Endothelial cell of umbilical vein (primary cell): ENCODE measurements at regions not wholly inside any gene's neighbourhood (a gene's known extent, or its start where the extent isn't known, plus 50 kb on each side); places are given as distances from the start of the nearest gene placed in this dataset.

Experiments used
- CTCF ChIP-seq, 2 donors: IDR thresholded peaks; 1 replicate in 1 of 2; 2 replicates in 1 of 2; pipeline ENCODE4 v1.5.1; 2011; ENCODE audit warnings: low read length in 2 of 2, mild to moderate bottlenecking in 2 of 2, moderate library complexity in 2 of 2, control low read depth in 1 of 2, inconsistent platforms in 1 of 2, low read depth in 1 of 2; ENCODE audit not compliant: insufficient read depth in 1 of 2; ENCODE audit errors: extremely low read depth in 1 of 2
- EZH2 ChIP-seq: IDR thresholded peaks from 2 replicates; pipeline ENCODE4 v1.6.1; 2012; ENCODE audit warnings: borderline replicate concordance, low read depth, mild to moderate bottlenecking, moderate library complexity, low read length, inconsistent platforms; ENCODE audit not compliant: severe bottlenecking
- JUN ChIP-seq: IDR thresholded peaks from 2 replicates; pipeline ENCODE4 v1.6.1; 2011; ENCODE audit warnings: borderline replicate concordance, low read depth; ENCODE audit not compliant: insufficient read length, insufficient read depth
- MYC ChIP-seq: IDR thresholded peaks from one replicate; pipeline ENCODE4 v1.6.1; 2011; ENCODE audit warnings: mild to moderate bottlenecking, low read depth, low read length
- POLR2A ChIP-seq: IDR thresholded peaks from 2 replicates; pipeline ENCODE4 v1.6.1; 2012; ENCODE audit warnings: low read depth, mild to moderate bottlenecking, control low read depth, low read length
- POLR2AphosphoS5 ChIP-seq: IDR thresholded peaks from 2 replicates; pipeline ENCODE4 v1.6.1; 2012; ENCODE audit warnings: low read depth, mild to moderate bottlenecking, control low read depth, low read length, moderate library complexity; ENCODE audit not compliant: insufficient read depth

GRCh38 chr12:40581889-40582288, 110.3 kb upstream of the CNTN1 start:
- TF ChIP-seq CTCF (IDR thresholded peaks at IDR 0.05; ENCODE audit: extremely low read depth in 1 of 2, insufficient read depth in 1 of 2, low read depth in 1 of 2, low read length in 2 of 2) (no peak), POLR2A (no peak), EZH2 (no peak), JUN (no peak), POLR2AphosphoS5 (no peak), MYC (no peak)
